ENCODE measurements at regions not wholly inside any gene's neighbourhood (a gene's known extent, or its start where the extent isn't known, plus 50 kb on each side); places are given as distances from the start of the nearest gene placed in this dataset.

- Histone ChIP-seq H3K4me3 (ENCODE audit: low read length) (no peak overlapping the region), H3K27me3 (ENCODE audit: low read length) (peaks cover 23% of the 10 kb centered on the region), H3K27ac (ENCODE audit: low read length) (no peak overlapping the region), H3K4me2 (ENCODE audit: low read length) (no peak overlapping the region), H3K79me2 (ENCODE audit: low read length) (no peaks in the 10 kb centered on the region), H3K36me3 (ENCODE audit: low read depth, low read length) (no peaks in the 10 kb centered on the region), H4K20me1 (ENCODE audit: low read length) (no peaks in the 10 kb centered on the region), H3F3A (ENCODE audit: low read length, unreplicated experiment) (peaks cover 10% of the 10 kb centered on the region), H3K9ac (ENCODE audit: low read length) (no peak overlapping the region), H3K9me3 (ENCODE audit: low read length) (no peaks in the 10 kb centered on the region), H3K4me1 (ENCODE audit: insufficient read depth, low read length) (peaks cover 39% of the 10 kb centered on the region), H3K9me2 (replicated peaks; ENCODE audit: low read length) (no peaks in the 10 kb centered on the region), H2AFZ (ENCODE audit: low read length) (no peak overlapping the region)
- intact Hi-C loops (cut with micrococcal nuclease) = loop anchor here (5.0 to 10.0 kb wide), 3 partner anchors 113 to 689 kb away; partner anchors contain the start of gene UBE2E1
- no peak for DNase-seq
- ChIA-PET CTCF (no interaction called here), POLR2A (ENCODE audit: unreplicated experiment) (no interaction called here)
- no peak for ATAC-seq
- no TSS peak for BruUV-seq (replicated peaks)
- no peak for TF ChIP-seq EZH2phosphoT487 (IDR thresholded peaks at IDR 0.05; ENCODE audit: borderline replicate concordance, low read length)
- TF ChIP-seq CTCF (conservative IDR thresholded peaks at IDR 0.05; ENCODE audit: low read depth, low read length) = no peak
- TF ChIP-seq EZH2 (IDR thresholded peaks at IDR 0.05; ENCODE audit: low read length, unreplicated experiment) = no peak
Measured at GRCh38 chr3:23117856-23118255, 85.3 kb upstream of the UBE2E2 start.

GRCh38 chr3:23127196-23127595 lies 75.9 kb upstream of the UBE2E2 start:
- H4K20me1 ChIP-seq (ENCODE audit: low read length) = no peaks in the 10 kb centered on the region

More at GRCh38 chr3:23127196-23127595, 75.9 kb upstream of the UBE2E2 start:
- Histone ChIP-seq H3F3A (ENCODE audit: low read length, unreplicated experiment) (no peaks in the 10 kb centered on the region), H3K79me2 (ENCODE audit: low read length) (no peaks in the 10 kb centered on the region), H3K4me3 (ENCODE audit: low read length) (no peak overlapping the region), H3K4me1 (ENCODE audit: insufficient read depth, low read length) (peaks cover 14% of the 10 kb centered on the region), H3K27me3 (ENCODE audit: low read length) (peaks cover 1% of the 10 kb centered on the region; the same call in 1 of the 2 replicates), H2AFZ (ENCODE audit: low read length) (no peak overlapping the region), H3K9ac (ENCODE audit: low read length) (no peak overlapping the region), H3K27ac (ENCODE audit: low read length) (no peak overlapping the region), H3K4me2 (ENCODE audit: low read length) (no peak overlapping the region), H3K36me3 (ENCODE audit: low read depth, low read length) (no peaks in the 10 kb centered on the region), H3K9me2 (replicated peaks; ENCODE audit: low read length) (no peaks in the 10 kb centered on the region; the same call in 1 of the 2 replicates), H3K9me3 (ENCODE audit: low read length) (no peaks in the 10 kb centered on the region)
- ChIA-PET POLR2A (ENCODE audit: unreplicated experiment) (no interaction called here), CTCF (no interaction called here)
- BruUV-seq (replicated peaks) = no TSS peak
- TF ChIP-seq EZH2phosphoT487 (IDR thresholded peaks at IDR 0.05; ENCODE audit: borderline replicate concordance, low read length) (no peak), EZH2 (IDR thresholded peaks at IDR 0.05; ENCODE audit: low read length, unreplicated experiment) (no peak), CTCF (conservative IDR thresholded peaks at IDR 0.05; ENCODE audit: low read depth, low read length) (no peak)
- DNase-seq = no peak
- ATAC-seq = no peak
- intact Hi-C loops (cut with micrococcal nuclease) = no loop called here
